HG03469 (cell line): ENCODE measurements at regions not wholly inside any gene's neighbourhood (a gene's known extent, or its start where the extent isn't known, plus 50 kb on each side); places are given as distances from the start of the nearest gene placed in this dataset.
"Not testable (repeated sequence)": the region's sequence is repeated elsewhere in the genome, so short reads cannot be mapped to it uniquely, and the experiment has no call there.

Experiments used
- ATAC-seq: cut with Tn5 transposase; IDR thresholded peaks from one replicate; pipeline ENCODE4 v1.9.1; 2021; ENCODE audit warnings: mild to moderate bottlenecking, moderate library complexity, moderate number of reproducible peaks; ENCODE audit not compliant: unreplicated experiment

DNA sequence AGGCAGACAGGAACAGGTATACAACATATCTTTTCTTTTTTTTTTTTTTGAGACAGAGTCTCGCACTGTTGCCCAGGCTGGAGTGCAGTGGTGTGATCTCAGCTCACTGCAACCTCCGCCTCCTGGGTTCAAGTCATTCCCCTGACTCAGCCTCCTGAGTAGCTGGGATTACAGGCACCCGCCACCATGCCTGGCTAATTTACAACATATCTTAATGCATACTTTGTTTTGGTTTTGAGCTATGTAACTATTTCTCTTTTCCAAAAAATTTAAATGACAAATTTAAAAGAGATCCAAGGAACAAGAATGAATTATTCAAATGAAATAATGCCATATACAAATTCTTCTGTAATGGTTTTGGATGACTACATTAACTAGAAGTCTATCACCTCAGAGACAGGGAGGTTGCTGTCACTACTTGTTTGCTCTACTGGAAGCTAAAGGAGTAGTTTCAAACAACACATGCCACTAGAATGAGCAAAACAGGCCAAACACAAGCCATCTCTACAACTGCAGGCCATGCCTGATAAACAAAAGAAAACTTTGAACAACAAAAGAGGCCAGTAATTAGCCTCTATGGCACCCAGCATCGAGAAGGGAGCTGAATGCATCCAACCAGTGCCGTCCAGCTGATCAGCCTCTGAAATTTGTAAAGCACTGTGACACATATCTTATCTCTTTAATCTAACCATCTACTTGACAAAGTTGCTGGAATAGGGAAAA lies 133.6 kb upstream of the VOPP1 start:
- ATAC-seq, result not testable (repeated sequence)

GRCh38 chr7:55702831-55703230 lies 130.5 kb upstream of the VOPP1 start:
- not testable (repeated sequence) for ATAC-seq

GRCh38 chr7:55699450-55699842 lies 127.1 kb upstream of the VOPP1 start:
- ATAC-seq, result not testable (repeated sequence)

GRCh38 chr7:55698607-55699449 lies 126.5 kb upstream of the VOPP1 start:
- ATAC-seq, result peak; percentile 79

DNA sequence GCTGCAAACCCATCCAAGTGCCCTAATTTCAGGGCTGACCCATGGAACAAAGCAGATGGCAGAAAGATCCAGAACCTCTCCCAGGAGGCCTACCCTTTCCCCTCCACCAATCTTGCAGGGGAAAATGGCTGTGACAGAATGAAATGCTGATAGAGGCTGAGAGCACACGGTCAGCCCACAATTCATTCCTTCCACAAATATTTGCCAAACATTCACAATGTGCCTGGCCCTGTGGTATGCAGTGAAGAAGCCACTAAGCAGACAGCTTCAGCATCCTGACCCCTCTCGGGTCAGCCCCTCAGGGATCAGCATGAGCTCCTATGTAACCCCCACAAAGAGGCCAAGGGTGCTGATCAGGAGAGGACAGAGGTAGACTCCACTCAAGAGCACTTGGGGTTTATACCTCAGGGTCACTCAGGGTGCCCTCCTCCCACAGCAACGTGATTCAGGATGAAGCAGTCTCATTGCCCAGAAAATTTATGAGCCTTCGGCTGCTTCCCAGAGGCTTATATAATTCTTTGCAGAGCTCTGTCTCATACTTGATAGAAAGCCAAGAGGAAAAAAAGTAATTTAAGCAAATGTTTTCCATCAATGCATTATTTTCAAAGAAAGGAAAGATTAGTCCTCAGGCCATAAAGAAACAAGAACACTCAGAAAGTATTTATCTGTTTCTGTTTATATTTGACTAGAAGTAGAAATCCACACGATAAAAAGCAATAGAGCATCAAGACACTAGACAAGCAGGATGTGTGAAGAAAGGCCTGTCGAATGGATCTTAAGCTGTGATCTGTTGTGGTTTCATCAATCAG lies 123.8 kb upstream of the VOPP1 start:
- ATAC-seq, result not testable (repeated sequence)

DNA sequence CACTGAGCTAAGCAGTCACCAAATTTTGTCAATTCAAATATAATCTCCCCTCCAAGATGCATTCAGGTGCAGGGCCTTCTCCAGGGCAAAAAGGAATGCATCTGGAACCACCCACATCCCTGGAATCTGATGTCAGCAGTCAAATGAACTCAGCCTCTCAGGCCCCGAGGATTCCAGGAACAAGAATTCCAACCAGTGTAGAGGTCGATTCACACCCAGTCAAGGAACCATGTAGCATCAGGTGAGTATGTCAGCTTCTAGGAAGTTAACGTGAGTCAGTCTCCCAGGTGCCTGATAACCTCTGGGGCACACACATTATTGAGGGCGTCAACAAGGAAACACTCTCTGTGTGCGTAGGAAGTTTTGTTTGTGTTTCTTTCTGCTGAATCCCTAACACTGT lies 122.2 kb upstream of the VOPP1 start:
- ATAC-seq, result not testable (repeated sequence)

- not testable (repeated sequence) for ATAC-seq
Measured at GRCh38 chr7:55688684-55689681, 116.7 kb upstream of the VOPP1 start.

GRCh38 chr7:55688261-55688660 lies 116.0 kb upstream of the VOPP1 start:
- not testable (repeated sequence) for ATAC-seq

- not testable (repeated sequence) for ATAC-seq
Measured at GRCh38 chr7:55687252-55687651, 115.0 kb upstream of the VOPP1 start.

DNA sequence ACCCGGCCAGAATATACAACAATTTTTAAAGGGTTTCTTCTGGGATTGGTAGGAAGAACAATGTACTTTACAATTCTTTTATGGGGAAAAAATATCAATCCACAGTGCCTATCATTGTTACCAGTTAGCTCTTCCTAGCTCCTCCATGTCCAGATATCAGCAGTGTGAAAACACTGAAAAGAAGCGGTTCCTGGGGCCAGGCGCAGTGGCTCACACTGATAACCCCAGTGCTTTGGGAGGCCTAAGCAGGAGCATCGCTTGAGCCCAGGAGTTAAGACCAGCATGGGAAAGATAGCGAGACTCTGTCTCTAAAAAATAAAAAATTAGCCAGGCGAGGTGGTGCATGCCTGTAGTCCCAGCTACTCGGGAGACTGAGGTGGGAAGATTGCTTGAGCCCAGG lies 114.5 kb upstream of the VOPP1 start:
- ATAC-seq, result not testable (repeated sequence)

DNA sequence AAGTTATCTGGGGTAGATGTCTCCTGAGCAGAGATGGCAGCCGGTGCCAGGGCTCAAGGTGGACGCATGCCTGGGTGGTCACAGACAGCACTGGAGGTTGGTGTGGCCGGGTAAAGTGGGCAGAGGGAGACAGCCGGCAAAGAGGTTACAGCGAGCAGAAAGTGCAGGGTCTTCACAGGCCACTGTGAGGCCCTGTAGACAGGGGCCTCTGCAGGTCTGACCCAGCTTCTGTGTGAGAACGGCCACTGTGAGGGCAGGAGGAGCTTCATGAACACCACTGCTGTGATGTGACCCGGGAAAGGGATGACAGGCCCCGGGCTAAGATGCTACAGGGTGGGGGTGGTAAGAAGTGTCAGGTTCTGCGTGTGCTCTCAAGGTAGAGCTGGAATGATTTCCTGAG lies 111.2 kb upstream of the VOPP1 start:
- ATAC-seq, result not testable (repeated sequence)

- ATAC-seq, result not testable (repeated sequence)
Measured at GRCh38 chr7:55675589-55675988, 103.3 kb upstream of the VOPP1 start.

- not testable (repeated sequence) for ATAC-seq
Measured at GRCh38 chr7:55673525-55673924, 101.2 kb upstream of the VOPP1 start.

- not testable (repeated sequence) for ATAC-seq
Measured at GRCh38 chr7:55672084-55672483, 99.8 kb upstream of the VOPP1 start.

DNA sequence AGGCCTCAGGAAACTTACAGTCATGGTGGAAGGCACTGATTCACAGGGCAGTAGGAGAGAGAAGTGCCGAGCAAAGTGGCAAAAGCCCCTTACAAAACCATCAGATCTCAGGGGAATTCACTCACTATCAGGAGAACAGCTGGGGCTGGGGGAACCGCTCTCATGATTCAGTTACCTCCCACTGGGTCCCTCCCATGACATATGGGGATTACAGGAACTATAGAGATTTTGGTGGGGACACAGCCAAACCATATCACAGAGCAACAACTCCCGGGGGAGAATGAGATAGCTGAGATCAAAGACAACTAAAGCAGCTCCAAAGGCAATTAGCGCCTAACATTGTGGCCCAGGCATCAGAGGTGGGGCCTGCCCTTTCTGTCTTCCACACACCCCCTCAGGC lies 85.4 kb upstream of the VOPP1 start:
- no peak for ATAC-seq

DNA sequence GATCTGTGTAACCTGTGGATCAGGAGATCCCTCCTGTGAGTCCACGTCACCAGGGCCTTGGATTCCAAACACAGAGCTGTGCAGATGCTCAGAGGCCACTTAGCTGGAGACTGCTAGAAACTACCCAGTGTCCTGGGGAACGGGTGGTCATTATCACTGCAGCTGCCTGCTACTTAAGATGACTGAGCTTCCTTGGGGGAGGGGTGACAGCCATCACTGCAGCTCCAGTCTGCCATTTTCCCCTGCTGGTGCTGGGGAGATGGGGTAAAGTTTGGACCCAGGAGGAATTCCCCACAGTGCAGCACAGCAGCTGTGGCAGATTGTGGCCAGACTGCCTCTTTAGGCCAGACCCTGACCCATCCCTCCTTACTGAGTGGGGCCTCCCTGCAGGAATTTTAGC lies 78.8 kb upstream of the VOPP1 start:
- no peak for ATAC-seq

DNA sequence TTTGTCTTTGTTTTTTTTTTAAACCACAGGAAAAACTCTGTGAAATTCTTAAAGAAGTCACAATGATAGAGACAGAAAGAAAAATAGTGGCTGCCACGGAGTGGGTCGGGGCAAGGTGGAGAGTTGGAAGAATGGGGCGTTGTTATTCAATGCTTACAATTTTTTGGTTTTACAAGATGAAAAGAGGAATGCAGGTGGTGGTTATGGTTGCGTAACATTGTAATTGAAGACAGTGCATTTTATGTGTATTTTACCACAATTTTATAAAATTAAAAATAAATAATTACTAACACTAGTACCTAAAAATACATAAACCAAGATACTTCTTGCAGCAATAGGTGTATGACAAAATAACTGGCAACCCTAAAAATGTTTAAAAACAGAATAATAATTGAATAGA lies 76.9 kb upstream of the VOPP1 start:
- no peak for ATAC-seq

DNA sequence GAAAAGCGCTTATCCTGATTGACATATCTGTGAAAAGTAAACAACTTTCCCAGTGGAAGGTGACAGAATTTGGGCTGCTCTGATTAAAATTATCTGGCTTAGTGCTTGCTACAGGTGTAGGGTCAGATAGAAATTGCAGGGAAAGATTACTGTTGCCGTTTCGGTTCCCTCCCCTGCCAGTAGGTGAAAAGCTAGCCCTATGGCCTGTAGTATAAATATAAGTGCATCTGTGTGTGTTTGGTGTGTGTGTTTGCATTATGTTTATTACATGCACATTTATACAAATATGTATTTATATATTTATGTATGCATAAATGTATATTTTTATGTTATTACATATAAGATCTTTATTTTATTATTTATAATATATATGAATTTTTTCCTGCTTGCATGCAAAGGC lies 72.3 kb upstream of the VOPP1 start:
- ATAC-seq, result no peak

DNA sequence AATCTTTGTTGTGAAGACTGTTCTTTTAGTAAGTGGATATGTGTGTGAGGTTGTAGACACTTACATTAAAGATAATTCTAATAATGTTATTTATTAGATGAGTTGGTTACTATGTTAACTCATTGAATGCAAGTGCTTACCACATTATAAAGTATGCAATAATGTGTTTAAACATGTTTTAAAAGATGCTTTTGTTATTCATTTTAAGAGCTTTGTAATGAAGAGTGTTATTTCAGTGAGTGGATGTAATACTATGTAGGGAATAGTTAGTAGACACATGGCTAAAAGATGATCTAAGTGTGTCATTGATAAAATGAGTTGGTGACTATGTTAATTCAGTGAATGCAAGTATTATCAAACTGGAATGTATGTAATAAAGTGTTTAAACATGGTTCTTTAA lies 70.0 kb upstream of the VOPP1 start:
- peak; percentile 4 for ATAC-seq

DNA sequence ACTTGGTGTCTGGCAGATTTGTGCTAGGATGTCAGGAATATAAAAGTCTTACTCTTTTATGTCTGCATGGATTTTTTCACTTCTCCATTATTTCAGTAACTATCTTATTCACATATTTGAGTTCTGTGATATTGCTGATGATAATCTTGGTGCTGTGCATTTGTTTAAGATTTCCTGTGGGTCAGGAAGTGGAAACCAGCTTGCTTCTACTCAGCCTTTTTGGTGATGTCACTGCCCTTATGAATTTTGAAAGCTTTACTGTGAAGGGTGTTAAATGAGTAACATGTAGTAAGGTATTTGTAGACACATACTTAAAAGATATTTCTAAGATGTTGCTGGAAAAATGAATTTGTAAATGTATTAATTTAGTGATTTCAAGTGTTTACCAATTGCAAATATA lies 69.5 kb upstream of the VOPP1 start:
- peak; percentile 86 for ATAC-seq
